SK-N-SH (cell line): ENCODE measurements at regions not wholly inside any gene's neighbourhood (a gene's known extent, or its start where the extent isn't known, plus 50 kb on each side); places are given as distances from the start of the nearest gene placed in this dataset.

ENCODE experiments used
- CTCF ChIA-PET: fragments of 300-600, 350-600 bp; formaldehyde crosslinking; extraction: SDS; loops from one replicate; lab custom pipeline; 2021; lab: Yijun Ruan, JAX
- POLR2A ChIA-PET: fragments of 350-600 bp; sonication (Branson Sonifier 250); formaldehyde crosslinking; extraction: SDS; loops from one replicate; lab custom pipeline; 2020; ENCODE audit warnings: antibody characterized with exemption, inconsistent platforms; lab: Yijun Ruan, JAX
- DNase-seq: peaks from one replicate; pipeline ENCODE4 v3.0.0; 2012
- H2AFZ ChIP-seq: fragments of 200-600 bp; sonication (generic); 2 replicates; pipeline ENCODE4 v1.8.1; 2016; ENCODE audit warnings: antibody characterized with exemption, mild to moderate bottlenecking, low read depth
- H3F3A ChIP-seq: fragments of 200-600 bp; sonication (generic); replicated peaks from 2 replicates; pipeline ENCODE3; 2016; ENCODE audit warnings: antibody characterized with exemption, mild to moderate bottlenecking; ENCODE audit not compliant: insufficient read depth
- H3K27ac ChIP-seq, 2 experiments: fragments of 200-500 bp in 1 of 2; fragments of 200-600 bp in 1 of 2; sonication (Bioruptor generic) in 1 of 2; sonication (generic), shearing (Covaris generic) in 1 of 2; 2 replicates each; pipeline versions ENCODE4 v1.5.1 to v1.6.1; 2014 to 2016; ENCODE audit warnings: low read depth in 2 of 2, inconsistent platforms in 1 of 2, low read length in 1 of 2, mild to moderate bottlenecking in 1 of 2, mixed read lengths in 1 of 2
- H3K27me3 ChIP-seq: fragments of 200-600 bp; sonication (generic), shearing (Covaris generic); 2 replicates; pipeline ENCODE4 v1.6.1; 2016; ENCODE audit warnings: mixed run types; ENCODE audit not compliant: insufficient read depth
- H3K36me3 ChIP-seq, 2 experiments: fragments of 200-500 bp in 1 of 2; fragments of 200-600 bp in 1 of 2; sonication (Bioruptor generic) in 1 of 2; sonication (generic) in 1 of 2; replicated peaks in 1 of 2; 2 replicates each; pipeline versions ENCODE3 to v1.5.1; 2014 to 2016; ENCODE audit warnings: low read length in 1 of 2, mild to moderate bottlenecking in 1 of 2; ENCODE audit not compliant: insufficient read depth in 2 of 2, control insufficient read depth in 1 of 2
- H3K4me1 ChIP-seq, 2 experiments: fragments of 200-500 bp in 1 of 2; fragments of 200-600 bp in 1 of 2; sonication (Bioruptor generic) in 1 of 2; sonication (generic), shearing (Covaris generic) in 1 of 2; 2 replicates each; pipeline versions ENCODE4 v1.5.1 to v1.6.1; 2014 to 2016; ENCODE audit warnings: low read depth in 1 of 2, low read length in 1 of 2, mixed run types in 1 of 2; ENCODE audit not compliant: insufficient read depth in 2 of 2, control insufficient read depth in 1 of 2
- H3K4me2 ChIP-seq: fragments of 200-600 bp; sonication (generic), shearing (Covaris generic); 2 replicates; pipeline ENCODE4 v1.6.1; 2017; ENCODE audit warnings: mixed run types
- H3K4me3 ChIP-seq, 2 experiments: fragments of 200-500 bp in 1 of 2; fragments of 200-600 bp in 1 of 2; sonication (Bioruptor generic) in 1 of 2; sonication (generic), shearing (Covaris generic) in 1 of 2; 2 replicates each; pipeline versions ENCODE4 v1.5.1 to v1.8.1; 2014 to 2016; ENCODE audit warnings: low read depth in 2 of 2, inconsistent platforms in 1 of 2, low read length in 1 of 2, mild to moderate bottlenecking in 1 of 2, mixed read lengths in 1 of 2, moderate library complexity in 1 of 2
- H3K79me2 ChIP-seq: fragments of 200-600 bp; sonication (generic); 2 replicates; pipeline ENCODE4 v1.8.1; 2017; ENCODE audit warnings: mild to moderate bottlenecking; ENCODE audit not compliant: insufficient read depth
- H3K9ac ChIP-seq: fragments of 200-600 bp; sonication (generic); 2 replicates; pipeline ENCODE4 v1.6.1; 2017; ENCODE audit warnings: mixed run types
- H3K9me2 ChIP-seq: fragments of 200-600 bp; sonication (generic); 2 replicates; pipeline ENCODE4 v1.6.1; 2017; ENCODE audit warnings: mixed run types
- H3K9me3 ChIP-seq: fragments of 200-600 bp; sonication (generic); 2 replicates; pipeline ENCODE4 v1.6.1; 2017; ENCODE audit warnings: mixed run types, mild to moderate bottlenecking, moderate library complexity
- H4K20me1 ChIP-seq: fragments of 200-600 bp; sonication (generic); 2 replicates; pipeline ENCODE4 v1.6.1; 2017; ENCODE audit warnings: mild to moderate bottlenecking, mixed run types; ENCODE audit not compliant: insufficient read depth
- EP300 ChIP-seq, 2 experiments: IDR thresholded peaks; 2 replicates each; pipeline versions ENCODE4 v1.4.0 to v1.6.1; 2012; ENCODE audit warnings: borderline replicate concordance in 1 of 2, low read depth in 1 of 2, low read length in 1 of 2
- FOSL2 ChIP-seq: IDR thresholded peaks from 2 replicates; pipeline ENCODE4 v1.4.0; 2012; ENCODE audit warnings: low read depth, mild to moderate bottlenecking, moderate library complexity, borderline replicate concordance
- FOXM1 ChIP-seq: IDR thresholded peaks from 2 replicates; pipeline ENCODE4 v1.4.0; 2012; ENCODE audit warnings: low read depth, mild to moderate bottlenecking
- GABPA ChIP-seq: IDR thresholded peaks from 2 replicates; pipeline ENCODE4 v1.4.0; 2012; ENCODE audit warnings: low read depth, mild to moderate bottlenecking
- IRF3 ChIP-seq: fragments of 150-350 bp; IDR thresholded peaks from 2 replicates; pipeline ENCODE4 v1.6.1; 2016; ENCODE audit warnings: mild to moderate bottlenecking, low read depth, low read length
- POLR2AphosphoS5 ChIP-seq: IDR thresholded peaks from 2 replicates; pipeline ENCODE4 v1.6.1; 2012; ENCODE audit warnings: low read depth, low read length
- RAD21 ChIP-seq: IDR thresholded peaks from 2 replicates; pipeline ENCODE4 v1.6.1; 2012; ENCODE audit warnings: mild to moderate bottlenecking, low read length
- USF2 ChIP-seq: fragments of 150-350 bp; IDR thresholded peaks from 2 replicates; pipeline ENCODE4 v1.6.1; 2017; ENCODE audit warnings: antibody characterized with exemption, low read length, low read depth, borderline replicate concordance
- ZBTB33 ChIP-seq: IDR thresholded peaks from 2 replicates; pipeline ENCODE4 v1.4.0; 2012; ENCODE audit warnings: low read depth, borderline replicate concordance
- WGBS: methylation state at CpG from one replicate; pipeline ENCODE4 v1.1.6; 2017; ENCODE audit warnings: low lambda C conversion rate; 5-methylcytosine and 5-hydroxymethylcytosine counted together
- TF ChIP-seq, protein P1 (sequence below): IDR thresholded peaks from 2 replicates; pipeline ENCODE4 v1.4.0; 2012; ENCODE audit warnings: low read depth, borderline replicate concordance

DNA sequence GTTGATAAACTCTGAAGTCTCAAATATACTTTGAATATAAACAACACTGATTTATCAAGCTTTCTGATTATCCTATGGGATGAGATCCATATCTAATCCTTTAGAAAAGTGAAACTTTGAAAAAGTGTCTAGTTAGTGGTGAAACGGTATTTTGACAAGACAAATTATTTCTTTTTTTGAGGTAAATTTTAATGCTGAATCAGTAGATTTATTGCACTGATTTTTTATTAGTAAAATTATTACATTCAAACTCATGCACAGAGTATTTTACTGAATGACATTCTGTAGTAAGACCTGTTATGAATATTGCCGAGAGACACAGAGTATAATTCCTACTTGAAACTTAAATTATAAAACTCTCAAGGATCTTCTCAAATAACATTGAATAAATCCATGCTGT lies 679.1 kb upstream of the SPRY2 start:
- Histone ChIP-seq H3K9ac (no peak overlapping the region), H3F3A (no peaks in the 10 kb centered on the region), H3K4me2 (no peak overlapping the region), H2AFZ (no peak overlapping the region), H3K9me2 (no peaks in the 10 kb centered on the region), H3K79me2 (no peaks in the 10 kb centered on the region), H3K9me3 (0 out of 2 replicates have a peak, but pooled peaks cover 6% of the 10 kb centered on the region), H4K20me1 (no peaks in the 10 kb centered on the region), H3K27ac (no peak overlapping the region), H3K27me3 (no peaks in the 10 kb centered on the region), H3K4me3 (no peak overlapping the region), H3K4me1 (peaks cover 0 to 3% of the 10 kb centered on the region in 2 experiments; a peak in 2 of 4 replicates), H3K36me3 (no peaks in the 10 kb centered on the region)
- WGBS = 68% methylated on average over 2 of the region's 2 CpGs
- CTCF ChIA-PET = no interaction called here
- TF ChIP-seq POLR2AphosphoS5 (no peak), FOSL2 (no peak)
- TF ChIP-seq, protein P1, sequence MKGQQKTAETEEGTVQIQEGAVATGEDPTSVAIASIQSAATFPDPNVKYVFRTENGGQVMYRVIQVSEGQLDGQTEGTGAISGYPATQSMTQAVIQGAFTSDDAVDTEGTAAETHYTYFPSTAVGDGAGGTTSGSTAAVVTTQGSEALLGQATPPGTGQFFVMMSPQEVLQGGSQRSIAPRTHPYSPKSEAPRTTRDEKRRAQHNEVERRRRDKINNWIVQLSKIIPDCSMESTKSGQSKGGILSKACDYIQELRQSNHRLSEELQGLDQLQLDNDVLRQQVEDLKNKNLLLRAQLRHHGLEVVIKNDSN = no peak
- DNase-seq = no peak
- POLR2A ChIA-PET = no interaction called here

- Histone ChIP-seq H3K9ac (no peak overlapping the region), H3K27ac (no peak overlapping the region), H2AFZ (no peak overlapping the region), H4K20me1 (no peaks in the 10 kb centered on the region), H3K27me3 (no peaks in the 10 kb centered on the region), H3K4me3 (no peak overlapping the region), H3K9me2 (no peaks in the 10 kb centered on the region), H3K4me2 (no peak overlapping the region), H3F3A (no peaks in the 10 kb centered on the region), H3K79me2 (no peaks in the 10 kb centered on the region), H3K36me3 (no peaks in the 10 kb centered on the region), H3K4me1 (peaks cover 0 to 3% of the 10 kb centered on the region in 2 experiments; a peak in 2 of 4 replicates), H3K9me3 (0 out of 2 replicates have a peak, but pooled peaks cover 6% of the 10 kb centered on the region)
- TF ChIP-seq FOXM1 (no peak), USF2 (no peak), RAD21 (no peak), GABPA (no peak), IRF3 (no peak), ZBTB33 (no peak), EP300 (IDR thresholded peaks at IDR 0.05; ENCODE audit: borderline replicate concordance in 1 of 2, low read depth in 1 of 2, low read length in 1 of 2) (no peak)
- POLR2A ChIA-PET = no interaction called here
- CTCF ChIA-PET = interaction anchor here (0.7 to 4.5 kb wide), 6 partner anchors 11 to 1595 kb away, joined by 4 to 49 read pairs (median 14); partner anchors contain the start of gene SPRY2
- DNase-seq = no peak
- WGBS = 54% methylated on average over 3 of the region's 3 CpGs
Observed at GRCh38 chr13:81018936-81019335, 678.0 kb upstream of the SPRY2 start.
